Ishikawa (cell line): ENCODE measurements at regions not wholly inside any gene's neighbourhood (a gene's known extent, or its start where the extent isn't known, plus 50 kb on each side); places are given as distances from the start of the nearest gene placed in this dataset.

Experiments used
- CEBPB ChIP-seq: IDR thresholded peaks from 2 replicates; pipeline ENCODE4 v1.6.1; 2012
- CREB1 ChIP-seq: IDR thresholded peaks from 2 replicates; pipeline ENCODE4 v1.6.1; 2012; ENCODE audit warnings: low read depth
- EGR1 ChIP-seq: IDR thresholded peaks from 2 replicates; pipeline ENCODE4 v1.6.1; 2012
- EP300 ChIP-seq: IDR thresholded peaks from 2 replicates; pipeline ENCODE4 v1.6.1; 2012; ENCODE audit warnings: borderline replicate concordance
- FOXM1 ChIP-seq: IDR thresholded peaks from 2 replicates; pipeline ENCODE4 v1.6.1; 2012; ENCODE audit warnings: low read depth, borderline replicate concordance
- TAF1 ChIP-seq: IDR thresholded peaks from 2 replicates; pipeline ENCODE4 v1.6.1; 2012; ENCODE audit warnings: low read depth, mild to moderate bottlenecking
- TCF12 ChIP-seq: IDR thresholded peaks from 2 replicates; pipeline ENCODE4 v1.6.1; 2012; ENCODE audit warnings: low read depth
- TEAD4 ChIP-seq: IDR thresholded peaks from 2 replicates; pipeline ENCODE4 v1.6.1; 2012
- YY1 ChIP-seq: IDR thresholded peaks from 2 replicates; pipeline ENCODE4 v1.6.1; 2012; ENCODE audit warnings: low read depth
- TF ChIP-seq, protein P1 (sequence below): IDR thresholded peaks from 2 replicates; pipeline ENCODE4 v1.6.1; 2012
- TF ChIP-seq, protein P2 (sequence below): IDR thresholded peaks from 2 replicates; pipeline ENCODE4 v1.6.1; 2012; ENCODE audit warnings: low read depth, mild to moderate bottlenecking
- TF ChIP-seq, protein P3 (sequence below): IDR thresholded peaks from 2 replicates; pipeline ENCODE4 v1.6.1; 2012

DNA sequence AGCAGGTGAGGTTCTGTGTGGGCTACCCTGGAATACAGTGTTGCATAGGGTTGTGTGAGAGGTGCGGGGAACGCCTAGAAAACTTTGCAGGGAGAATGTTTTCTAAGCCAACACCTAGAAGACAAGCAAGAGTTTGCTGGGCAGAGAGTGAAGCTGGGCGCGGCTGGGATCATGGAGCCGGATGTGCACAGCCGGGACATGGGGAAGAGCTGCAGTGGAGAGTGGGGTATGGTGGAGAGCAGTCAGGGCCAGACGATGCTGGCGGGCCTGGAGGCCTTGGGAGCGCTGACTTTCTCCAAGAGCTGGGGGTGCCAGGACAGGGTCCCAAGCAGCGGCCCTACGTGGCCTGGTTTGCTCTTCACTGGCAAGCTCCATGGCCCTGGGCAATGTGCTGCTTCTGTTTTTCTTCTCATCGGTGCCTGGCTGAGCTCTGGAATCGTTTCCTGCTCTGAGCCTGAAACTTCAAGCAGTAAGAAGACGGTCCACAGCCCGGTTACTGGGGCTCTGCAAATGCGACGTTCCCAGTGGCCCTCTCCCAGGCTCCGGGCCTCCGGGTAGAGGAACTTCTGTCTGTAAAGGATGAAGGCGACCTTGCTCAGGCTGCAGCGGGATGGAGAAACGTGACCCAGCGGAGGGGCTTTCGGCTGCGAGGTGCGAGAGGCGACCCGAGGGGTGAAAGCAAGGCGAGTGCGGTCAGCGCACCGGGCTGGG, 51.9 kb upstream of the CD34 start:
- TF ChIP-seq YY1: no peak
- TF ChIP-seq, protein P1, sequence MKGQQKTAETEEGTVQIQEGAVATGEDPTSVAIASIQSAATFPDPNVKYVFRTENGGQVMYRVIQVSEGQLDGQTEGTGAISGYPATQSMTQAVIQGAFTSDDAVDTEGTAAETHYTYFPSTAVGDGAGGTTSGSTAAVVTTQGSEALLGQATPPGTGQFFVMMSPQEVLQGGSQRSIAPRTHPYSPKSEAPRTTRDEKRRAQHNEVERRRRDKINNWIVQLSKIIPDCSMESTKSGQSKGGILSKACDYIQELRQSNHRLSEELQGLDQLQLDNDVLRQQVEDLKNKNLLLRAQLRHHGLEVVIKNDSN: no peak
- TF ChIP-seq EP300: no peak
- TF ChIP-seq, protein P2, sequence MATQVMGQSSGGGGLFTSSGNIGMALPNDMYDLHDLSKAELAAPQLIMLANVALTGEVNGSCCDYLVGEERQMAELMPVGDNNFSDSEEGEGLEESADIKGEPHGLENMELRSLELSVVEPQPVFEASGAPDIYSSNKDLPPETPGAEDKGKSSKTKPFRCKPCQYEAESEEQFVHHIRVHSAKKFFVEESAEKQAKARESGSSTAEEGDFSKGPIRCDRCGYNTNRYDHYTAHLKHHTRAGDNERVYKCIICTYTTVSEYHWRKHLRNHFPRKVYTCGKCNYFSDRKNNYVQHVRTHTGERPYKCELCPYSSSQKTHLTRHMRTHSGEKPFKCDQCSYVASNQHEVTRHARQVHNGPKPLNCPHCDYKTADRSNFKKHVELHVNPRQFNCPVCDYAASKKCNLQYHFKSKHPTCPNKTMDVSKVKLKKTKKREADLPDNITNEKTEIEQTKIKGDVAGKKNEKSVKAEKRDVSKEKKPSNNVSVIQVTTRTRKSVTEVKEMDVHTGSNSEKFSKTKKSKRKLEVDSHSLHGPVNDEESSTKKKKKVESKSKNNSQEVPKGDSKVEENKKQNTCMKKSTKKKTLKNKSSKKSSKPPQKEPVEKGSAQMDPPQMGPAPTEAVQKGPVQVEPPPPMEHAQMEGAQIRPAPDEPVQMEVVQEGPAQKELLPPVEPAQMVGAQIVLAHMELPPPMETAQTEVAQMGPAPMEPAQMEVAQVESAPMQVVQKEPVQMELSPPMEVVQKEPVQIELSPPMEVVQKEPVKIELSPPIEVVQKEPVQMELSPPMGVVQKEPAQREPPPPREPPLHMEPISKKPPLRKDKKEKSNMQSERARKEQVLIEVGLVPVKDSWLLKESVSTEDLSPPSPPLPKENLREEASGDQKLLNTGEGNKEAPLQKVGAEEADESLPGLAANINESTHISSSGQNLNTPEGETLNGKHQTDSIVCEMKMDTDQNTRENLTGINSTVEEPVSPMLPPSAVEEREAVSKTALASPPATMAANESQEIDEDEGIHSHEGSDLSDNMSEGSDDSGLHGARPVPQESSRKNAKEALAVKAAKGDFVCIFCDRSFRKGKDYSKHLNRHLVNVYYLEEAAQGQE: no peak
- TF ChIP-seq TEAD4: no peak
- TF ChIP-seq, protein P3, sequence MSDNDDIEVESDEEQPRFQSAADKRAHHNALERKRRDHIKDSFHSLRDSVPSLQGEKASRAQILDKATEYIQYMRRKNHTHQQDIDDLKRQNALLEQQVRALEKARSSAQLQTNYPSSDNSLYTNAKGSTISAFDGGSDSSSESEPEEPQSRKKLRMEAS: no peak
- no peak for TF ChIP-seq TAF1
- TF ChIP-seq CREB1: no peak
- no peak for TF ChIP-seq FOXM1
- TF ChIP-seq EGR1: no peak
- no peak for TF ChIP-seq CEBPB
- TF ChIP-seq TCF12: no peak
